Smooth muscle cell (in vitro differentiated cells): ENCODE measurements at regions not wholly inside any gene's neighbourhood (a gene's known extent, or its start where the extent isn't known, plus 50 kb on each side); places are given as distances from the start of the nearest gene placed in this dataset.

Experiments
- DNase-seq: peaks from one replicate; lab custom pipeline; 2025; ENCODE audit not compliant: unreplicated experiment; lab: John Stamatoyannopoulos, UW
- H2AFZ ChIP-seq: fragments of 200-600 bp; sonication (generic); 2 replicates; pipeline ENCODE4 v1.6.0; 2016; ENCODE audit warnings: antibody characterized with exemption, low read depth, mild to moderate bottlenecking
- H3F3A ChIP-seq: fragments of 200-600 bp; sonication (generic); 2 replicates; pipeline ENCODE4 v1.6.0; 2017; ENCODE audit warnings: antibody characterized with exemption, low read depth
- H3K27ac ChIP-seq: fragments of 200-600 bp; sonication (generic); 2 replicates; pipeline ENCODE4 v1.5.1; 2016; ENCODE audit warnings: low read depth, mild to moderate bottlenecking
- H3K27me3 ChIP-seq: fragments of 200-600 bp; sonication (generic); 2 replicates; pipeline ENCODE4 v1.6.1; 2016; ENCODE audit warnings: low read depth, mild to moderate bottlenecking
- H3K36me3 ChIP-seq: fragments of 200-600 bp; sonication (generic); 2 replicates; pipeline ENCODE4 v1.5.1; 2016; ENCODE audit warnings: low read depth
- H3K4me1 ChIP-seq: fragments of 200-600 bp; sonication (generic); 2 replicates; pipeline ENCODE4 v1.5.1; 2016; ENCODE audit warnings: low read depth
- H3K4me2 ChIP-seq: fragments of 200-600 bp; sonication (generic); 2 replicates; pipeline ENCODE4 v1.6.0; 2016; ENCODE audit warnings: mild to moderate bottlenecking
- H3K4me3 ChIP-seq: fragments of 200-600 bp; sonication (generic); 2 replicates; pipeline ENCODE4 v1.5.1; 2016; ENCODE audit warnings: mild to moderate bottlenecking
- H3K79me2 ChIP-seq: fragments of 200-600 bp; sonication (generic); 2 replicates; pipeline ENCODE4 v1.6.0; 2016; ENCODE audit warnings: low read depth, mild to moderate bottlenecking
- H3K9ac ChIP-seq: fragments of 200-600 bp; sonication (generic); 2 replicates; pipeline ENCODE4 v1.6.0; 2016; ENCODE audit warnings: low read depth
- H3K9me3 ChIP-seq: fragments of 200-600 bp; sonication (generic); replicated peaks from 2 replicates; pipeline ENCODE4 v1.5.1; 2016; ENCODE audit warnings: low read depth
- H4K20me1 ChIP-seq: fragments of 200-600 bp; sonication (generic); 2 replicates; pipeline ENCODE4 v1.6.0; 2016; ENCODE audit warnings: low read depth
- WGBS: methylation state at CpG from one replicate; pipeline ENCODE4 v1.1.7; 2016; ENCODE audit warnings: low lambda C conversion rate; 5-methylcytosine and 5-hydroxymethylcytosine counted together
- TF ChIP-seq, protein P1 (sequence below): fragments of 200-600 bp; sonication (generic); IDR thresholded peaks from 2 replicates; pipeline ENCODE4 v1.5.1; 2017; ENCODE audit warnings: borderline replicate concordance, mild to moderate bottlenecking, antibody characterized with exemption; ENCODE audit not compliant: insufficient read depth, poor library complexity, severe bottlenecking

DNA sequence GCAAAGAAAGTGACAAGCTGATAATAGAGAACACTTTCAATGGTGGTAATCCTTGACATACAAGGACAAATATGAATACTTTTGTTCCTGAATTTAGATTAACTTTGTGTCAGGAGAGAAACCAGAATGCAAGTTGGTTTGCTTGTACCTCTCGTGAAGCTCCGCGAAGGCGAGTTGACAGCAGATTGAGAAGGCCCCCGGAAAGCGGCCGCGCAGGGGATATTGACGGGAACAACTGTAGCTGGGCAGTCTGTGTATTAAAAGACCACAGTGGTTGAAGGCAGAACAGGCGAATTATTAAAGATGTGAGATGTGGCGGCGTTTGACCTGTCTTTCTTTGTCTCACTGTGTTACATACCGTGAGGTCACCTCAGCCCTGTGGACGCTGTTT, 175.8 kb upstream of the RALGAPA2 start:
- no peaks in the 10 kb centered on the region for H4K20me1 ChIP-seq
- TF ChIP-seq, protein P1, sequence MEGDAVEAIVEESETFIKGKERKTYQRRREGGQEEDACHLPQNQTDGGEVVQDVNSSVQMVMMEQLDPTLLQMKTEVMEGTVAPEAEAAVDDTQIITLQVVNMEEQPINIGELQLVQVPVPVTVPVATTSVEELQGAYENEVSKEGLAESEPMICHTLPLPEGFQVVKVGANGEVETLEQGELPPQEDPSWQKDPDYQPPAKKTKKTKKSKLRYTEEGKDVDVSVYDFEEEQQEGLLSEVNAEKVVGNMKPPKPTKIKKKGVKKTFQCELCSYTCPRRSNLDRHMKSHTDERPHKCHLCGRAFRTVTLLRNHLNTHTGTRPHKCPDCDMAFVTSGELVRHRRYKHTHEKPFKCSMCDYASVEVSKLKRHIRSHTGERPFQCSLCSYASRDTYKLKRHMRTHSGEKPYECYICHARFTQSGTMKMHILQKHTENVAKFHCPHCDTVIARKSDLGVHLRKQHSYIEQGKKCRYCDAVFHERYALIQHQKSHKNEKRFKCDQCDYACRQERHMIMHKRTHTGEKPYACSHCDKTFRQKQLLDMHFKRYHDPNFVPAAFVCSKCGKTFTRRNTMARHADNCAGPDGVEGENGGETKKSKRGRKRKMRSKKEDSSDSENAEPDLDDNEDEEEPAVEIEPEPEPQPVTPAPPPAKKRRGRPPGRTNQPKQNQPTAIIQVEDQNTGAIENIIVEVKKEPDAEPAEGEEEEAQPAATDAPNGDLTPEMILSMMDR, result no peak
- H3K9ac ChIP-seq, result no peak overlapping the region
- H3K79me2 ChIP-seq, result no peaks in the 10 kb centered on the region
- no peak overlapping the region for H3K27ac ChIP-seq
- H3K36me3 ChIP-seq, result no peaks in the 10 kb centered on the region
- H2AFZ ChIP-seq, result no peak overlapping the region
- no peak overlapping the region for H3K4me2 ChIP-seq
- 93% methylated on average over 14 of the region's 14 CpGs for WGBS
- H3K4me1 ChIP-seq, result peaks cover 14% of the 10 kb centered on the region
- no peaks in the 10 kb centered on the region for H3K27me3 ChIP-seq
- no peak for DNase-seq
- no peaks in the 10 kb centered on the region for H3F3A ChIP-seq
- H3K9me3 ChIP-seq, result no peaks in the 10 kb centered on the region
- no peak overlapping the region for H3K4me3 ChIP-seq

DNA sequence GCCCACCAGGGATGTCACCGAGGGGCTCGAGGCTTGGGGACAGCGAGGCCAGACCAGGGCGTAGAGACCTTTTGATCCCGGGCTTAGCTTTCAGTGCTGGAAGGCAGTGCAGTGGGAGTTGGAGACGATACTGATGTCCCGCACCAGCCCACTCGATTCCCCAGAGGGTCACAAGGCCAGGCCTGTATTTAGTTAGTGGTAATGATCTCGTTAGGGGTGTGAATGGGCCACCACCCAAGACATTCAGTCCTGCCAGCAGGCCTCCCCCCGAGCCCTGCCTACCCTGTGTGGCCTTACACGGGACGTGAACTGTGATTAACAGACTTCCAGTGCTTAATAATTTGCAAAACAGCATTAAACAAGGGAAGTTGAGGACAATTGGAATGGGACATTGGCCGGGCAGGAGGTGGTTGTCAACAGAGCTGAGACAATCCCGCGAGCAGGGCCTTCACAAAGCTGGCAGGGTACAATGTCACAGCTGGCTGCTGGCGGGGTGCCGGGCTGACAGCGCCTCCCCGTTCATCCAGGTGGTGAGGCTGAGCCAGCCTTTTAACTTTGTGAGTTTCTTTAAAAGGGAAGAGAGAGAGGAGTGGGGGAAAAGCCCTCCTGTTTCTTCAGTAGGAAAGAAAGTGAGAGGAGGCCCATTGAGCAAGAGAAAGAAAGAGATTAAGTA, 175.3 kb upstream of the RALGAPA2 start:
- Histone ChIP-seq H4K20me1 (no peaks in the 10 kb centered on the region), H3K27ac (no peak overlapping the region), H2AFZ (no peak overlapping the region), H3K4me3 (no peak overlapping the region), H3K9me3 (no peaks in the 10 kb centered on the region), H3K79me2 (no peaks in the 10 kb centered on the region), H3K4me1 (peaks cover 14% of the 10 kb centered on the region), H3K4me2 (no peak overlapping the region), H3K36me3 (no peaks in the 10 kb centered on the region), H3K27me3 (no peaks in the 10 kb centered on the region), H3F3A (no peaks in the 10 kb centered on the region), H3K9ac (no peak overlapping the region)
- TF ChIP-seq, protein P1, result no peak
- WGBS, result 73% methylated on average over 19 of the region's 19 CpGs
- DNase-seq, result no peak

DNA sequence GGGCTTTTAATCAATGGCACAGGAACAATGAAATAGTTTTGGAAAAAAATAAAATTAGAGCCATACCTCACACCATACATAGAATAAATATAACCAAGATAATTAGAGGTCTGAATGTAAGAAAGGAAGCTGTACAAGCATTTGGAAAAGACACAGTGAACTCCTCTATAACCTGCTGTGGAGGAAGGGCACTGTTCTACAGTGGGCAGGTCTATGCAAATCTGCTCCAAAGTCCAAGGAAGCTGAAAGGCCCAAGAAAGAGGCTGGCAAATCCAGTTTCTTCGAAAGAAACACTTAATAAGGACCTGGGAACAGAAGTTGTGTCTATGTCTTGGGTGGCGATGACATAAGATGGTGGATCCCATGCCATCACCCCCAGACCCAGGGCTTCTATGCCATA, 169.4 kb upstream of the RALGAPA2 start:
- Histone ChIP-seq H3F3A (no peaks in the 10 kb centered on the region), H3K9me3 (no peaks in the 10 kb centered on the region), H3K27me3 (no peaks in the 10 kb centered on the region), H3K4me2 (no peak overlapping the region), H3K36me3 (no peaks in the 10 kb centered on the region), H3K4me1 (no peaks in the 10 kb centered on the region), H3K79me2 (no peaks in the 10 kb centered on the region), H3K4me3 (no peak overlapping the region), H3K9ac (no peak overlapping the region), H2AFZ (no peak overlapping the region), H4K20me1 (no peaks in the 10 kb centered on the region), H3K27ac (no peak overlapping the region)
- WGBS, result 85% methylated on average over 2 of the region's 2 CpGs
- TF ChIP-seq, protein P1, result no peak
- DNase-seq, result no peak

DNA sequence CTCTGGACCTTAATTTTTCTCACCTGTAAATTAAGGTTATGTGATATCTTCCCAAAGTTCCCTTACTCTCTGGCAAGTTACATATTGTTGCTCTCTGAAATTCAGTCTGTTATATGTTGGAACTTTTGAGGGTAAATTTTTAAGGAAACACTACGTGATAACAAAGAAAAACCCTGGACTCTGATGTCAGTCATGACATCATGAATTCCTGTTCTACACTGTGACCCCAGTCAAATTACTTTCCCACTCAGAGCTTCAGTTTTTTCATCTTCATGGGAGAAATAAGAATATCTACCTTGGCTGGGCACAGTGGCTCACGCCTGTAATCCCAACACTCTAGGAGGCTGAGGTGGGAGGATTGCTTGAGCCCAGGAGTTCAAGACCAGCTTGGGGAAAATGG, 164.6 kb upstream of the RALGAPA2 start:
- no peaks in the 10 kb centered on the region for H4K20me1 ChIP-seq
- TF ChIP-seq, protein P1, result no peak
- no peak overlapping the region for H2AFZ ChIP-seq
- no peak overlapping the region for H3K9ac ChIP-seq
- DNase-seq, result no peak
- H3K27me3 ChIP-seq, result no peaks in the 10 kb centered on the region
- H3K36me3 ChIP-seq, result no peaks in the 10 kb centered on the region
- no peaks in the 10 kb centered on the region for H3K4me1 ChIP-seq
- no peak overlapping the region for H3K27ac ChIP-seq
- 93% methylated on average over 2 of the region's 2 CpGs for WGBS
- no peaks in the 10 kb centered on the region for H3K9me3 ChIP-seq
- no peak overlapping the region for H3K4me2 ChIP-seq
- no peaks in the 10 kb centered on the region for H3K79me2 ChIP-seq
- no peaks in the 10 kb centered on the region for H3F3A ChIP-seq
- no peak overlapping the region for H3K4me3 ChIP-seq
